ENCODE measurements at regions not wholly inside any gene's neighbourhood (a gene's known extent, or its start where the extent isn't known, plus 50 kb on each side); places are given as distances from the start of the nearest gene placed in this dataset.

GRCh38 chr2:144131042-144131441 lies 388.9 kb downstream of the ZEB2 start:
- Histone ChIP-seq H3K27me3 (replicated peaks; ENCODE audit: insufficient read depth) (no peaks in the 10 kb centered on the region), H3K36me3 (no peaks in the 10 kb centered on the region), H3K9me3 (no peaks in the 10 kb centered on the region), H3K27ac (no peak overlapping the region), H3K4me1 (ENCODE audit: control insufficient read depth in 1 of 2, low read depth in 2 of 2) (no peaks in the 10 kb centered on the region), H3K4me3 (no peak overlapping the region)
- ATAC-seq (ENCODE audit: insufficient number of reproducible peaks, low FRiP score, low read depth): no peak
- DNase-seq (ENCODE audit: low spot score): no peak
- TF ChIP-seq CTCF (IDR thresholded peaks at IDR 0.05): no peak

GRCh38 chr2:144130551-144130950 lies 389.4 kb downstream of the ZEB2 start:
- Histone ChIP-seq H3K4me1 (ENCODE audit: control insufficient read depth in 1 of 2, low read depth in 2 of 2) (no peaks in the 10 kb centered on the region), H3K27ac (no peak overlapping the region), H3K4me3 (no peak overlapping the region), H3K9me3 (no peaks in the 10 kb centered on the region), H3K27me3 (replicated peaks; ENCODE audit: insufficient read depth) (no peaks in the 10 kb centered on the region), H3K36me3 (no peaks in the 10 kb centered on the region)
- ATAC-seq (ENCODE audit: insufficient number of reproducible peaks, low FRiP score, low read depth) (no peak), DNase-seq (ENCODE audit: low spot score) (no peak)
- no peak for TF ChIP-seq CTCF (IDR thresholded peaks at IDR 0.05)

- H3K9me3 ChIP-seq: no peaks in the 10 kb centered on the region
- H3K27ac ChIP-seq: no peak overlapping the region
- ATAC-seq (ENCODE audit: insufficient number of reproducible peaks, low FRiP score, low read depth) (no peak), DNase-seq (ENCODE audit: low spot score) (no peak)
- H3K27me3 ChIP-seq (replicated peaks; ENCODE audit: insufficient read depth): no peaks in the 10 kb centered on the region
- no peaks in the 10 kb centered on the region for H3K4me1 ChIP-seq (ENCODE audit: control insufficient read depth in 1 of 2, low read depth in 2 of 2)
- H3K4me3 ChIP-seq: no peak overlapping the region
- TF ChIP-seq CTCF (IDR thresholded peaks at IDR 0.05): no peak
- no peaks in the 10 kb centered on the region for H3K36me3 ChIP-seq
Observed at GRCh38 chr2:144128130-144128746, 391.7 kb downstream of the ZEB2 start.

- Histone ChIP-seq H3K36me3 (no peaks in the 10 kb centered on the region), H3K27ac (no peak overlapping the region), H3K4me1 (ENCODE audit: control insufficient read depth in 1 of 2, low read depth in 2 of 2) (no peaks in the 10 kb centered on the region), H3K4me3 (no peak overlapping the region), H3K9me3 (no peaks in the 10 kb centered on the region), H3K27me3 (replicated peaks; ENCODE audit: insufficient read depth) (no peaks in the 10 kb centered on the region)
- ATAC-seq (ENCODE audit: insufficient number of reproducible peaks, low FRiP score, low read depth) (no peak), DNase-seq (ENCODE audit: low spot score) (no peak)
- no peak for TF ChIP-seq CTCF (IDR thresholded peaks at IDR 0.05)
Observed at GRCh38 chr2:144127693-144128092, 392.2 kb downstream of the ZEB2 start.

GRCh38 chr2:144126302-144126701 lies 393.6 kb downstream of the ZEB2 start:
- DNase-seq (ENCODE audit: low spot score) (no peak), ATAC-seq (ENCODE audit: insufficient number of reproducible peaks, low FRiP score, low read depth) (no peak)
- no peak for TF ChIP-seq CTCF (IDR thresholded peaks at IDR 0.05)
- H3K36me3 ChIP-seq: no peaks in the 10 kb centered on the region
- no peak overlapping the region for H3K27ac ChIP-seq
- no peak overlapping the region for H3K4me3 ChIP-seq
- no peaks in the 10 kb centered on the region for H3K9me3 ChIP-seq
- H3K4me1 ChIP-seq (ENCODE audit: control insufficient read depth in 1 of 2, low read depth in 2 of 2): no peaks in the 10 kb centered on the region
- H3K27me3 ChIP-seq (replicated peaks; ENCODE audit: insufficient read depth): no peaks in the 10 kb centered on the region

All from thoracic aorta (tissue), 2 donors.